GM12873 (cell line): ENCODE measurements at regions not wholly inside any gene's neighbourhood (a gene's known extent, or its start where the extent isn't known, plus 50 kb on each side); places are given as distances from the start of the nearest gene placed in this dataset.

Experiments used
- CTCF ChIP-seq: IDR thresholded peaks from 2 replicates; pipeline ENCODE4 v1.5.1; 2012; ENCODE audit warnings: low read depth, mild to moderate bottlenecking, moderate library complexity, low read length, control low read depth; ENCODE audit not compliant: insufficient read depth; ENCODE audit errors: missing control alignments

GRCh38 chr2:234261736-234262135 lies 211.2 kb downstream of the SPP2 start:
- TF ChIP-seq CTCF = no peak

DNA sequence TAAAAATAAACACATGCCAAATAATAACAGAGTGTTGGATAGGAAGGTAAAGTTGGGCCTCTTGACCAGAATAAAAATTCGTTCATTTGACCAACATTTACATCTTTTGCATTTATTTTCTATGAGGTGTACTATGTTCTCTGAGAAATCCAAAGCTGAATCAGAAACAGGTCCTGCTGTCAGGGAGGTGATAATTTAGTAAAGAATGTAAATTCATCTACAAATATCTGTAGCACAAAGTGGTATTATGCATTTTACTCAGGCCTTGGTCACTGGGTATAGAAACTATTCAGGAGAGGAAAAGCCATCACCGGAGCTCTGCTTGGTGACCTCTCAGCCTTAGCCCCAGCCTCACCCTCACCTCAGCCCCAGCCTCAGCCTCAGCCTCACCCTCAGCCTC lies 208.9 kb downstream of the SPP2 start:
- TF ChIP-seq CTCF = no peak

GRCh38 chr2:234258562-234259141 lies 208.2 kb downstream of the SPP2 start:
- TF ChIP-seq CTCF = no peak

DNA sequence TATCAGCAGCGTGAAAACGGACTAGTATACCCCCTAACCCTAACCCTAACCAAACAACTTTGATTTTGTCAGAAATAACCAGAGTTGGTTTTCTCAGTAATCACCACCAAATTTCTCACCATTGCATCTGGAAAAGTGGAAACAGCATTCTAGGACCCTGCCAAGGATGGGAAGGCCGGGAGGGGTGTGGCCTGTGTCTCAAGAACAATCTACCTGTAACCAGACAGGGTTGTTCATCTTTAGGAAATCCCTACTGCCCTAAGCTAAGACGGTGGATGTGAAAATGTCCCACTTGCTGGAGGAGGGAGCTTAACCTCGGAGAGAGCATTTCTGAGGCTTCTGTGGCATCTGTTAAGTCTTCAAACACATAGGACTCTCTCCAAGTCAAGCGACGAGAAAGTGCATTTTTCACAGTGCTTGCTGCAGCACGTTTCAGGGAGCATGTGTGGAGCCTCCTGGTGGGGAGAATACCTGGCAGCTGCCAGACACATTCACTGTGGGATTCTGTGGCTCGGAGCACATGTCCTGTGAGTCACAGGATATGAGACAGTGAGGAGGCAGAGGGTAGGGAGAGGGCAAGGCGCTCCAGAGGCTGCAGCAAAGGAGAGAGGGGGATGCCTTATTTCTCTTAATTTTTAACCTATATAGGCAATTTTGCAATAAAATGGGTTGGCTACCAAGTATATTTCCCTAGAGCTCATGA lies 207.5 kb downstream of the SPP2 start:
- TF ChIP-seq CTCF = peak; percentile 19

- no peak for TF ChIP-seq CTCF
Measured at GRCh38 chr2:234256516-234256915, 206.0 kb downstream of the SPP2 start.

- TF ChIP-seq CTCF = no peak
Measured at GRCh38 chr2:234254783-234255521, 204.4 kb downstream of the SPP2 start.

DNA sequence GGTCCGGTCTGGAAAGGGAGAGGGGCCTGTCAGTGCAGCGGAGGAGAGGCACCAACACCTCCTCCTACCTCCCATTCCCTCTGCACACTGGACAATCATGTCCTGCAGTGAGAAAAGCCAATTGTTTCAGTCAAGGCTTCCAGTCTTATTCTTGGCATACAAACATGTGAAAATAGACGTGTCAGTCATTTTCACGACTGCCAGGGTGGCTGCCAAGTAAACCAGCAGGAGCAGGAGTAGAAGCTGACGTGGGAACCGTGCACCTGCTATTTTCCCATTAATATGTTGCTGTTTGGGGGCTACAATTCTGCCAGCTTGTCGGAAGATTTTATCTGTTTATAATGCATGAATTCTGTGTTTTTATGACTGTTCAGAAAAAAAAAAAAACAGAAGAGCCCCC lies 202.3 kb downstream of the SPP2 start:
- no peak for TF ChIP-seq CTCF
